ENCODE measurements at regions not wholly inside any gene's neighbourhood (a gene's known extent, or its start where the extent isn't known, plus 50 kb on each side); places are given as distances from the start of the nearest gene placed in this dataset.

DNA sequence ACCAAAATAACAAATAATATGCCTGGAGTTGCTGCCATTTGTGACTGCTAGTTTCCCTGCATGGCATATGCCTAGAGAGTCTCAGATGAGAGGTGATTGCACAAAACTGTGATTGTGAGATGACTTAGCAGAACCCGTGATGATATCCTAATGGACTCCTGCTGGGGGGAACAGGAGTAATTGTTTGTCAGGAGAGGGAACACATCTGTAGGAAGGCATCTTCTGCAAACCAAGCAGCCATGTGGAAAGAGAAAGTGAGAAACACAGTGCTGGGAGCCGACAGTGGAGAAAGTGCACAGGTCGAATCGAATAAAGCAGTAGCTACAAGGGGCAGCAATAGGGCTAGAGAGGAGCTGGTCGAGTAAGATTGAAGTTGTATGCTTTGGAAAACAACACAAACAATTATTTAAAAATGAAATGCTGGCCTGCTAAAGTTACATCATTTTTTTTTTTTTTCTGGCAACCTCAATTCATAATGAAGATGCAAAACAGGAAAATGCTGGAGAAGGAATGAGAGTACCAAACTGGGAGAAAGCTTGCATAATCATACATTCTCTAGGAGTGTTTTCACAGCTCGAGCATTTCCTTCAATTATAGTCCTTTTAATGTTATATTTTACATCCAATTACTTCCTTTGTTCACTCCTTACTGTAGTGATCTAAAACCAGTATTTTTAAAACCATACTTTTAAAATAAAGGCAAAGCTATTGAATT lies 494.2 kb upstream of the AGTR1 start:
- Histone ChIP-seq H3K27me3 (ENCODE audit: control insufficient read depth, extremely low read depth, insufficient read depth, low read length) (no peaks in the 10 kb centered on the region), H3K9me1 (ENCODE audit: control insufficient read depth, extremely low read depth, insufficient read depth, low read length) (no peaks in the 10 kb centered on the region), H3K27ac (ENCODE audit: control insufficient read depth, insufficient read depth, low read length) (no peak overlapping the region), H3K36me3 (ENCODE audit: control insufficient read depth in 2 of 2, extremely low read depth in 1 of 2, insufficient read depth in 2 of 2, low read length in 2 of 2) (no peaks in the 10 kb centered on the region), H3K4me1 (ENCODE audit: control insufficient read depth, extremely low read depth, insufficient read depth, low read length) (no peaks in the 10 kb centered on the region), H3K4me3 (ENCODE audit: control insufficient read depth in 2 of 3, extremely low read depth in 1 of 3, insufficient read depth in 2 of 3, low read depth in 1 of 3, low read length in 3 of 3) (no peak overlapping the region), H2AFZ (ENCODE audit: control insufficient read depth, low read length) (no peak overlapping the region), H3K9me3 (ENCODE audit: control insufficient read depth, low read depth, low read length) (no peaks in the 10 kb centered on the region), H3K4me2 (ENCODE audit: control insufficient read depth, extremely low read depth, insufficient read depth, low read depth, low read length) (no peak overlapping the region), H4K20me1 (ENCODE audit: control insufficient read depth, extremely low read depth, insufficient read depth, low read length) (no peaks in the 10 kb centered on the region), H3K9ac (ENCODE audit: control insufficient read depth, extremely low read depth, insufficient read depth, low read length) (no peak overlapping the region), H3K79me2 (ENCODE audit: control insufficient read depth, insufficient read depth, low read length) (no peaks in the 10 kb centered on the region)
- DNase-seq (ENCODE audit: low read depth, low spot score) (no peak), FAIRE-seq (no peak)
- dilution Hi-C loops (cut with MboI; ENCODE audit: extremely low pct_ligation_motif_present, low sequenced_read_pairs), result no loop called here
- no peak for TF ChIP-seq EZH2 (IDR thresholded peaks at IDR 0.05; ENCODE audit: low read length)
- TF ChIP-seq, protein P1, sequence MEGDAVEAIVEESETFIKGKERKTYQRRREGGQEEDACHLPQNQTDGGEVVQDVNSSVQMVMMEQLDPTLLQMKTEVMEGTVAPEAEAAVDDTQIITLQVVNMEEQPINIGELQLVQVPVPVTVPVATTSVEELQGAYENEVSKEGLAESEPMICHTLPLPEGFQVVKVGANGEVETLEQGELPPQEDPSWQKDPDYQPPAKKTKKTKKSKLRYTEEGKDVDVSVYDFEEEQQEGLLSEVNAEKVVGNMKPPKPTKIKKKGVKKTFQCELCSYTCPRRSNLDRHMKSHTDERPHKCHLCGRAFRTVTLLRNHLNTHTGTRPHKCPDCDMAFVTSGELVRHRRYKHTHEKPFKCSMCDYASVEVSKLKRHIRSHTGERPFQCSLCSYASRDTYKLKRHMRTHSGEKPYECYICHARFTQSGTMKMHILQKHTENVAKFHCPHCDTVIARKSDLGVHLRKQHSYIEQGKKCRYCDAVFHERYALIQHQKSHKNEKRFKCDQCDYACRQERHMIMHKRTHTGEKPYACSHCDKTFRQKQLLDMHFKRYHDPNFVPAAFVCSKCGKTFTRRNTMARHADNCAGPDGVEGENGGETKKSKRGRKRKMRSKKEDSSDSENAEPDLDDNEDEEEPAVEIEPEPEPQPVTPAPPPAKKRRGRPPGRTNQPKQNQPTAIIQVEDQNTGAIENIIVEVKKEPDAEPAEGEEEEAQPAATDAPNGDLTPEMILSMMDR (optimal IDR thresholded peaks at IDR 0.05 in 1 of 3, IDR thresholded peaks at IDR 0.05 in 1 of 3, conservative IDR thresholded peaks at IDR 0.05 in 1 of 3; ENCODE audit: extremely low read depth in 1 of 3, insufficient read depth in 2 of 3, low read length in 3 of 3), result no peak

DNA sequence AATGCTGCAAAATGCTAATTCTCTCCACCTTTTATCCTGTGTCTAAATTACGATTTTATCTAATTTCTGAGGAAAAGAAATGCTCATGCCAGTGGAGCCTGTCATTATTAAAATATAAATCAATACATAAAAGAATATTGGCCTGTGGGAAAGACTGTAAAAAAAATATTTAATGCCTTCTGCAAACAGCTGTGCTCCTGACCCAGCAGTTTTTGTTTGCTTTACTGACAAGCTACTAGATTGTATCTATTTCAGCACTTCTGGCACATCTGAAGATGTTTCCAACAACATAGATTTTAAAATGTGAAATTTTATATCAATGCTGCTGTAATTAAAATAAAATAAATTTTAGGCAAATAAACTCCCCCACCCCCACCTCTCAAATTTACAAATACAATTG lies 493.6 kb upstream of the AGTR1 start:
- dilution Hi-C loops (cut with MboI; ENCODE audit: extremely low pct_ligation_motif_present, low sequenced_read_pairs), result no loop called here
- DNase-seq (ENCODE audit: low read depth, low spot score) (no peak), FAIRE-seq (no peak)
- H3K4me2 ChIP-seq (ENCODE audit: control insufficient read depth, extremely low read depth, insufficient read depth, low read depth, low read length), result no peak overlapping the region
- TF ChIP-seq, protein P1 (optimal IDR thresholded peaks at IDR 0.05 in 1 of 3, IDR thresholded peaks at IDR 0.05 in 1 of 3, conservative IDR thresholded peaks at IDR 0.05 in 1 of 3; ENCODE audit: extremely low read depth in 1 of 3, insufficient read depth in 2 of 3, low read length in 3 of 3), result no peak
- TF ChIP-seq EZH2 (IDR thresholded peaks at IDR 0.05; ENCODE audit: low read length), result no peak
- no peaks in the 10 kb centered on the region for H3K27me3 ChIP-seq (ENCODE audit: control insufficient read depth, extremely low read depth, insufficient read depth, low read length)
- no peaks in the 10 kb centered on the region for H3K36me3 ChIP-seq (ENCODE audit: control insufficient read depth in 2 of 2, extremely low read depth in 1 of 2, insufficient read depth in 2 of 2, low read length in 2 of 2)
- H3K79me2 ChIP-seq (ENCODE audit: control insufficient read depth, insufficient read depth, low read length), result no peaks in the 10 kb centered on the region
- H3K9ac ChIP-seq (ENCODE audit: control insufficient read depth, extremely low read depth, insufficient read depth, low read length), result no peak overlapping the region
- no peak overlapping the region for H2AFZ ChIP-seq (ENCODE audit: control insufficient read depth, low read length)
- H3K9me3 ChIP-seq (ENCODE audit: control insufficient read depth, low read depth, low read length), result no peaks in the 10 kb centered on the region
- H3K9me1 ChIP-seq (ENCODE audit: control insufficient read depth, extremely low read depth, insufficient read depth, low read length), result no peaks in the 10 kb centered on the region
- H4K20me1 ChIP-seq (ENCODE audit: control insufficient read depth, extremely low read depth, insufficient read depth, low read length), result no peaks in the 10 kb centered on the region
- no peak overlapping the region for H3K4me3 ChIP-seq (ENCODE audit: control insufficient read depth in 2 of 3, extremely low read depth in 1 of 3, insufficient read depth in 2 of 3, low read depth in 1 of 3, low read length in 3 of 3)
- H3K4me1 ChIP-seq (ENCODE audit: control insufficient read depth, extremely low read depth, insufficient read depth, low read length), result no peaks in the 10 kb centered on the region
- no peak overlapping the region for H3K27ac ChIP-seq (ENCODE audit: control insufficient read depth, insufficient read depth, low read length)

Measured in keratinocyte (primary cell).